Activated CD8-positive, alpha-beta T cell treated with anti-CD3 and anti-CD28 coated beads for 36 hours (primary cell): ENCODE measurements at regions not wholly inside any gene's neighbourhood (a gene's known extent, or its start where the extent isn't known, plus 50 kb on each side); places are given as distances from the start of the nearest gene placed in this dataset.
"Not testable (repeated sequence)": the region's sequence is repeated elsewhere in the genome, so short reads cannot be mapped to it uniquely, and the experiment has no call there.

Source experiments
- ATAC-seq: fragments of 200-7000 bp; cut with Tn5 transposase; one replicate; pipeline ENCODE4 v1.10.0; 2021; ENCODE audit warnings: mild to moderate bottlenecking, moderate library complexity
- CTCF ChIA-PET: fragments of 350-600 bp; sonication (Branson Sonifier 250); formaldehyde crosslinking; loops from one replicate; lab custom pipeline; 2021; ENCODE audit warnings: antibody characterized with exemption; lab: Charles Lee
- POLR2A ChIA-PET: fragments of 350-600 bp; sonication (Branson Sonifier 250); formaldehyde crosslinking; loops from one replicate; lab custom pipeline; 2021; ENCODE audit warnings: antibody characterized with exemption; lab: Charles Lee
- DNase-seq: peaks from one replicate; pipeline ENCODE4 v3.0.0-alpha.2; 2020
- H3K27ac Mint-ChIP-seq: one replicate; pipeline ENCODE4 v1.8.0; 2021; ENCODE audit warnings: mild to moderate bottlenecking, mixed read lengths
- H3K27me3 Mint-ChIP-seq: one replicate; pipeline ENCODE4 v1.8.0; 2021; ENCODE audit warnings: mixed read lengths
- H3K36me3 Mint-ChIP-seq: one replicate; pipeline ENCODE4 v1.8.0; 2021; ENCODE audit warnings: low read depth, mixed read lengths
- H3K4me1 Mint-ChIP-seq: one replicate; pipeline ENCODE4 v1.8.0; 2021; ENCODE audit warnings: low read depth, mixed read lengths
- H3K4me3 Mint-ChIP-seq: one replicate; pipeline ENCODE4 v1.8.0; 2021; ENCODE audit warnings: mild to moderate bottlenecking, moderate library complexity, mixed read lengths
- H3K9me3 Mint-ChIP-seq: one replicate; pipeline ENCODE4 v1.8.0; 2021; ENCODE audit warnings: mixed read lengths
- intact Hi-C: fragments of 100-400 bp; cut with micrococcal nuclease; formaldehyde crosslinking; loops from one replicate; pipeline ENCODE4 v1.10.0; 2022
- TF ChIP-seq, protein P1 (sequence below): fragments of 200-600 bp; IDR thresholded peaks from one replicate; pipeline ENCODE4 v1.8.0; 2022; ENCODE audit warnings: antibody characterized with exemption, mild to moderate bottlenecking

GRCh38 chr5:126003309-126003708 lies 419.9 kb upstream of the GRAMD2B start:
- TF ChIP-seq, protein P1, sequence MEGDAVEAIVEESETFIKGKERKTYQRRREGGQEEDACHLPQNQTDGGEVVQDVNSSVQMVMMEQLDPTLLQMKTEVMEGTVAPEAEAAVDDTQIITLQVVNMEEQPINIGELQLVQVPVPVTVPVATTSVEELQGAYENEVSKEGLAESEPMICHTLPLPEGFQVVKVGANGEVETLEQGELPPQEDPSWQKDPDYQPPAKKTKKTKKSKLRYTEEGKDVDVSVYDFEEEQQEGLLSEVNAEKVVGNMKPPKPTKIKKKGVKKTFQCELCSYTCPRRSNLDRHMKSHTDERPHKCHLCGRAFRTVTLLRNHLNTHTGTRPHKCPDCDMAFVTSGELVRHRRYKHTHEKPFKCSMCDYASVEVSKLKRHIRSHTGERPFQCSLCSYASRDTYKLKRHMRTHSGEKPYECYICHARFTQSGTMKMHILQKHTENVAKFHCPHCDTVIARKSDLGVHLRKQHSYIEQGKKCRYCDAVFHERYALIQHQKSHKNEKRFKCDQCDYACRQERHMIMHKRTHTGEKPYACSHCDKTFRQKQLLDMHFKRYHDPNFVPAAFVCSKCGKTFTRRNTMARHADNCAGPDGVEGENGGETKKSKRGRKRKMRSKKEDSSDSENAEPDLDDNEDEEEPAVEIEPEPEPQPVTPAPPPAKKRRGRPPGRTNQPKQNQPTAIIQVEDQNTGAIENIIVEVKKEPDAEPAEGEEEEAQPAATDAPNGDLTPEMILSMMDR, result no peak
- ATAC-seq, result no peak
- DNase-seq, result no peak
- Mint-ChIP-seq H3K27ac (no peak overlapping the region), H3K4me3 (no peak overlapping the region), H3K9me3 (peaks cover 7% of the 10 kb centered on the region), H3K36me3 (no peaks in the 10 kb centered on the region), H3K27me3 (no peaks in the 10 kb centered on the region), H3K4me1 (no peaks in the 10 kb centered on the region)
- POLR2A ChIA-PET, result no interaction called here
- CTCF ChIA-PET, result no interaction called here
- intact Hi-C loops, result no loop called here

DNA sequence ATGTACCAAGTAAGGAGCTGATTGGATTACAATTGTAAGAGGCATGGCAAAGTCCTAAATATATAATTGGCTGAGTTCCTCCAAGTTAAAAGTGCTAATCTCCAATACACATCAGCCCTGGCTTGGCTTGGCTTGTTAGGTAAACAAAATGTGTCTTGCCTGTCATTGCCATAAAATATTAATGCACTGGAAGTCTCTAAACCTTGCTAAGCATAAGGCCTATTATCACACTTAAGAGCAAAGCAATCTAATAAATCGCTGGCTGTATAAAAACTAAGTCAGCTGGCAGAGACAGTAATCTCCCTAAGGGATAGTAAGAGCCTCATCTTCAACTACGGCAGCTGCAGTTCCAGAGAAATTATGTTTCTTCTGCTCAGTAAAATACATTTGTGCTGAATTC lies 418.6 kb upstream of the GRAMD2B start:
- H3K27me3 Mint-ChIP-seq, result no peaks in the 10 kb centered on the region
- POLR2A ChIA-PET, result no interaction called here
- intact Hi-C loops, result no loop called here
- H3K4me3 Mint-ChIP-seq, result no peak overlapping the region
- ATAC-seq (no peak), DNase-seq (no peak)
- no peaks in the 10 kb centered on the region for H3K9me3 Mint-ChIP-seq
- H3K27ac Mint-ChIP-seq, result no peak overlapping the region
- CTCF ChIA-PET, result no interaction called here
- TF ChIP-seq, protein P1, result no peak
- no peaks in the 10 kb centered on the region for H3K36me3 Mint-ChIP-seq
- H3K4me1 Mint-ChIP-seq, result no peaks in the 10 kb centered on the region

GRCh38 chr5:126007841-126008240 lies 415.4 kb upstream of the GRAMD2B start:
- ChIA-PET CTCF (no interaction called here), POLR2A (no interaction called here)
- Mint-ChIP-seq H3K36me3 (no peaks in the 10 kb centered on the region), H3K4me1 (no peaks in the 10 kb centered on the region), H3K27ac (no peak overlapping the region), H3K27me3 (no peaks in the 10 kb centered on the region), H3K9me3 (no peaks in the 10 kb centered on the region), H3K4me3 (no peak overlapping the region)
- TF ChIP-seq, protein P1, result no peak
- intact Hi-C loops, result no loop called here
- ATAC-seq (no peak), DNase-seq (no peak)

- H3K27ac Mint-ChIP-seq, result no peak overlapping the region
- no peak for DNase-seq
Observed at GRCh38 chr5:126009566-126009965, 413.6 kb upstream of the GRAMD2B start.

DNA sequence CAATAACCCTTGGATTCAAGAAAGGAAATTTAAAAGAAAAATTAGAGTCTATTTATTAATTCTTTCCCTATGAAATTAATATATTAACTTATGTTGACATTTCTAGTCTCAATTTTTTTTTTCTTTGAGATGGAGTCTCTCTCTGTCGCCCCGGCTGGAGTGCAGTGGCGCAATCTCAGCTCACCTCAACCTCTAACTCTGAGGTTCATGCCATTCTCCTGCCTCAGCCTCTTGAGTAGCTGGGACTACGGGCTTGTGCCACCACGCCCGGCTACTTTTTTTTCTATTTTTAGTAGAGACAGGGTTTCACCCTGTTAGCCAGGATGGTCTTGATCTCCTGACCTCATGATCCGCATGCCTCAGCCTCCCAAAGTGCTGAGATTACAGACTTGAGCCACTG lies 411.7 kb upstream of the GRAMD2B start:
- DNase-seq, ATAC-seq, H3K4me1 Mint-ChIP-seq, CTCF ChIA-PET, intact Hi-C loops, H3K36me3 Mint-ChIP-seq, H3K9me3 Mint-ChIP-seq, H3K4me3 Mint-ChIP-seq, H3K27me3 Mint-ChIP-seq, H3K27ac Mint-ChIP-seq: not testable (repeated sequence)
- POLR2A ChIA-PET, result interaction anchor here (0.6 kb wide), 1 partner anchor 14 kb away, joined by 4 read pairs; no protein-coding TSS in a partner anchor

More at GRCh38 chr5:126009566-126009965, 413.6 kb upstream of the GRAMD2B start:
- H3K36me3 Mint-ChIP-seq, result no peaks in the 10 kb centered on the region
- H3K4me3 Mint-ChIP-seq, result no peak overlapping the region
- intact Hi-C loops, result no loop called here
- ATAC-seq, result no peak
- ChIA-PET POLR2A (no interaction called here), CTCF (no interaction called here)
- H3K4me1 Mint-ChIP-seq, result no peaks in the 10 kb centered on the region
- H3K9me3 Mint-ChIP-seq, result no peaks in the 10 kb centered on the region
- H3K27me3 Mint-ChIP-seq, result no peaks in the 10 kb centered on the region
- TF ChIP-seq, protein P1, result no peak

DNA sequence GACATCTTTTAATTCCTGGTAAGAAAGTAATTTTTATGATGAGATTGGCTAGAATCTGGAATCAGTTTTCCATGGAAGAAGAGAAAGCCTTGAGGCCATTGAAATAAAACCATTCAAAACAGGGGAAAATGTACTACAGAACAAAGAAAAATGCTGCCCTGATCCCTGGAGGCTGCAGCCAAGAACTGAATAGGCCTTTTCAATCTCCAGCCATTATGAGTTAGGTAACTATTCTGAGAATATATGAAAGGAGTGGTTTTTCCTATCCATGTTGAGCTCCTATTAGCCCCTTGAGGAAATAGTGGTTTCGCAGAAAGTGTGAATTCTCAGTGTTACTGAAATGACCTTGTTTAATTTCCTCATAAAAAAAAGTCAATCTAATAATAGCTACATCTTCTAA lies 408.5 kb upstream of the GRAMD2B start:
- H3K27me3 Mint-ChIP-seq, result no peaks in the 10 kb centered on the region
- no peak overlapping the region for H3K27ac Mint-ChIP-seq
- no peaks in the 10 kb centered on the region for H3K36me3 Mint-ChIP-seq
- H3K4me3 Mint-ChIP-seq, result no peak overlapping the region
- intact Hi-C loops, result no loop called here
- TF ChIP-seq, protein P1, result no peak
- DNase-seq (no peak), ATAC-seq (no peak)
- ChIA-PET CTCF (no interaction called here), POLR2A (no interaction called here)
- H3K4me1 Mint-ChIP-seq, result no peaks in the 10 kb centered on the region
- H3K9me3 Mint-ChIP-seq, result no peaks in the 10 kb centered on the region
